Adipocyte (in vitro differentiated cells): ENCODE measurements at regions not wholly inside any gene's neighbourhood (a gene's known extent, or its start where the extent isn't known, plus 50 kb on each side); places are given as distances from the start of the nearest gene placed in this dataset.
A peak's percentile ranks its signal among the peaks of the same experiment; 100 is the strongest.

Experiments used
- DNase-seq: peaks from one replicate; pipeline ENCODE4 v3.0.0-alpha.2; 2015; ENCODE audit warnings: low read depth
- H3K27me3 ChIP-seq: replicated peaks from 2 replicates; pipeline ENCODE4 v1.7.0; 2013; ENCODE audit warnings: mild to moderate bottlenecking, low read length, moderate library complexity; ENCODE audit not compliant: control insufficient read depth, insufficient read depth
- H3K36me3 ChIP-seq: 2 replicates; pipeline ENCODE4 v1.7.0; 2013; ENCODE audit warnings: low read length, mild to moderate bottlenecking, moderate library complexity; ENCODE audit not compliant: control insufficient read depth, insufficient read depth, severe bottlenecking
- H3K4me1 ChIP-seq: 2 replicates; pipeline ENCODE4 v1.7.0; 2013; ENCODE audit warnings: mild to moderate bottlenecking, low read length, moderate library complexity; ENCODE audit not compliant: control insufficient read depth, insufficient read depth
- H3K4me3 ChIP-seq: 2 replicates; pipeline ENCODE4 v1.7.0; 2013; ENCODE audit warnings: mild to moderate bottlenecking, low read length, moderate library complexity
- H3K9ac ChIP-seq: 2 replicates; pipeline ENCODE4 v1.7.0; 2013; ENCODE audit warnings: mild to moderate bottlenecking, low read length, moderate library complexity
- H3K9me3 ChIP-seq: 2 replicates; pipeline ENCODE4 v1.7.0; 2013; ENCODE audit warnings: mild to moderate bottlenecking, low read length, moderate library complexity; ENCODE audit not compliant: control insufficient read depth

DNA sequence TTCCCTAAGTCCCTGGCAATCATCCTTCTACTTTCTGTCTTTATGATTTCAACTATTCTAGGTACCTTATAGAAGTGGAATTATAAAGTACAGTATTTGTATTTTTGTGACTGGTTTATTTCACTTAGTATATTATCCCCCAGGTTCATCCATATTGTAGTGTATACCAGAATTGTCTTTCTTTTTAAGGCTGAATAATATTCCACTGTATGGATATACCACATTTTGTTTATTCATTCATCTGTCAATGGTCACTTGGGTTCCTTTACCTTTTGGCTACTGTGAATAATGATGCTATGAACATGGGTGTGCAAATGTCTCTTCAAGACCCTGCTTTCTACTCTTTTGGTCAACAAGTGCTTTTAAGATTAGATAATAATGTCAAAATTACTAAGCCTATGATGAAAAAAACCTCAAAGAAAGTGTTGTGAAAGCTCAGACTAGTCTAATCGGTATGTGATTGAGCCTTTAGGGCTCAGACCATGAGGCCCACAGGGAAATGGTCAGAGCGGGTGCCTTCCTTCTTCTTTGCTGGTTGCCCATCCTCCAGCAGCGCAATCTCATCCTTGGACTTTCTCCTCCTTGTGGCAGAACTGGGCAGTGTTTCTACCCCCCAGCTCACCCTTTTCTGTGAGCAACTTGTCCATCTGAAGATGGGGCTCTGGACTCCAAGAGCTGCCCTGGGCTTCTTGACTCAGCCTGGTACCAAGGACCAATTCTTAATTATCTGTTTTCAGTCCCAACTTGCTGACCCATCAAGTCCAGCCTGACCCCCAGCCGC lies 105.4 kb downstream of the TTC8 start:
- DNase-seq, result no peak
- no peaks in the 10 kb centered on the region for H3K4me1 ChIP-seq
- no peak overlapping the region for H3K4me3 ChIP-seq
- H3K9me3 ChIP-seq, result peaks cover 14% of the 10 kb centered on the region
- H3K27me3 ChIP-seq, result peaks cover 4% of the 10 kb centered on the region
- no peaks in the 10 kb centered on the region for H3K36me3 ChIP-seq
- H3K9ac ChIP-seq, result no peak overlapping the region

DNA sequence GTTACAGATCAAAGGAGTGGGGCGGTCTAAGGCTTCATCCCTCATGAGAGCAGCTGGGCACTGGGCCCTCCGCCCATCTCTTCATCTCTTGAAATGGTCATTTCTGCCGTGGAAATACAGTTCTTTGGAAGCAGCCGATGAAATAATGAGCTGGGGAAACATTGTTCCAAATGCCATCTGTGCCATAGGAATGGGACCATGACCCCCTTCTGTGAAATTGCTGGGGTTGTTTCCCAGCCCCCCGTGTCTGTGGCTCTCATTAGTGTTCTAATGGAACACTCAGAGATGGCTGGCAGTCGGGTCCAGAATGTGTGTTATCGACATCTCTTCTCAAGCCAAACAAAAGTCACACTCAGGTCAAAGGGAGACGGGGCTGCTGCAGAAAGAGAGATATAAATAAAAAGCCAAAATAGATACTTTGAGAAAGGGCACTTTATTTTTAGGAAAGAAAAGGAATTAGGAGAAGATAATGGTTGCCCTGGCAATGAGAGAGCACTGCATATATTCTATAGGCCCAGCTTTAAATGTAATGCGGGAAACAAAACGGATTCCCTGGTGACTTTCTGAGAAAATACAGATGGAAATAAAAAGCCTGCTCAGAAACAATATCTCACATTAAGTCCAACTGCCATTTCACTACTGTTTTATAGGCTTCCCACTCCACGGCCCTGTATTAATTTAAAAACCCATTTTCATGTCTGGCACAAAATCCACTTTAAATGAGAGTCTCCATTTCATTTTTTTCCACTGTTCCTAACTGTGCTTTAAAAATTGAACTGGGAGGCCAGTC lies 107.1 kb downstream of the TTC8 start:
- Histone ChIP-seq H3K36me3 (no peaks in the 10 kb centered on the region), H3K4me3 (no peak overlapping the region), H3K9me3 (peaks cover 9% of the 10 kb centered on the region), H3K9ac (no peak overlapping the region), H3K4me1 (no peaks in the 10 kb centered on the region), H3K27me3 (peaks cover 4% of the 10 kb centered on the region)
- no peak for DNase-seq

DNA sequence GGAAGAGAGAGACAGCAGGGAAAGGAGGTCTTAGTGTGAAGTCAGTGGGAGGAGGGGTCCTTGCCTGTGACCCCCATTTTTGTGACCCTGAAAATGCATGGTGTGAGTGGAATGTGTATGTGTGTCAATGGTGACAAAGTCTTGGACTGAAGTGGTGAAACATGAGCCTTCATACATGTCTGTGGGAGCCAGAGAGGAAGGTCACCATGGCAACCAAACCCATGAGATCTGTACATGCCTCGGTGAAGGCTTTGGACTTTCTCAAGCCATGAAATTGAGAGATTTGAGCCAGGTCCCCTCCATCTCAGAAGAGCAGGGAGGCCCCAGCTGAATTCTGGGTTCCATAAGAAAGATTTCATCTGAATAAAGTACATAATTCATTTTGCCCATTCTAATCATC lies 108.7 kb downstream of the TTC8 start:
- Histone ChIP-seq H3K27me3 (peaks cover 4% of the 10 kb centered on the region), H3K36me3 (no peaks in the 10 kb centered on the region), H3K4me3 (no peak overlapping the region), H3K9me3 (peaks cover 5% of the 10 kb centered on the region), H3K4me1 (no peaks in the 10 kb centered on the region), H3K9ac (no peak overlapping the region)
- DNase-seq, result no peak

DNA sequence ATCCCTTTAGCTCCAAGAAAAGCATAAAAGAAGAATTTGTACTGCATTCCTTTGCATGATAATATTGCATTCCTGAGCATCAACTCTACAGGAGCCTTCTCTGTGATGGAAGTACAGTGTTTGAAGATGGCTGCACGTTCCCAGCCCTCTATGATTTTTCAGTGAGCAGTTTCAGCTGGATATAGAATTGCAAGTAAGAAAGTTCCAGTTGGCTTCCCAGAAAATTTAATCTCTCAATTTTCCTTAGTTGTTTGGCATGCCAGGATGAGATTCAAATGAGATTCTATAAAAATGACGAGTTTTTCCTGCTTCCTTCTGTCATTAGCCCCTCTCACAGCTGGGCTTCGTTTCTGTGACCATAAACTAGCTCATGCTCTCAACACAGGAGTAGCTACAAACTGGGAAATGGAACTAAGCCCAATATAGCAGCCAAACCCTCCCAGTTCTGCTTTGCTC lies 109.9 kb downstream of the TTC8 start:
- no peak overlapping the region for H3K4me3 ChIP-seq
- DNase-seq, result peak; percentile 4
- peaks cover 4% of the 10 kb centered on the region for H3K27me3 ChIP-seq
- H3K4me1 ChIP-seq, result no peaks in the 10 kb centered on the region
- peaks cover 5% of the 10 kb centered on the region for H3K9me3 ChIP-seq
- H3K9ac ChIP-seq, result no peak overlapping the region
- no peaks in the 10 kb centered on the region for H3K36me3 ChIP-seq

DNA sequence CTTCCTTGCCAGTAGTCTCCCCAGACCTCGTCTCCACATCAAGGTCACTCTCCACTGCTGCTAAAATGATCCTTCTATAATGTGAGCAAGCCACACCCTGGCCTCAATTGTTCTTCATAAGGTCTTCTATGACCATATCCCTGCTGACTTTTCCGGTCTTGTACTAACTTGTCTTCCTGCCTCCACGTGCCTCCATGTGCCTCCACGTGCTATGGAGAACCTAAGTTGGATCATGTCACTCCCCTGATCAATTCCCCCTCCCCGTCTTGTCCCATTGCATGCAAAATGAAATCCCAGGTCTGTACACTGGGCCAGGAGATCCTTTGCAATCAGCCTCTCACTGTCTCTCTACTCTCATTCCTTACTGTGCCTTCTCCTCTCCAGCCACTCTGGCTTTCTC lies 110.6 kb downstream of the TTC8 start:
- H3K36me3 ChIP-seq, result no peaks in the 10 kb centered on the region
- no peak for DNase-seq
- H3K4me1 ChIP-seq, result no peaks in the 10 kb centered on the region
- peaks cover 4% of the 10 kb centered on the region for H3K27me3 ChIP-seq
- no peak overlapping the region for H3K4me3 ChIP-seq
- H3K9ac ChIP-seq, result no peak overlapping the region
- H3K9me3 ChIP-seq, result peaks cover under 1% of the 10 kb centered on the region

DNA sequence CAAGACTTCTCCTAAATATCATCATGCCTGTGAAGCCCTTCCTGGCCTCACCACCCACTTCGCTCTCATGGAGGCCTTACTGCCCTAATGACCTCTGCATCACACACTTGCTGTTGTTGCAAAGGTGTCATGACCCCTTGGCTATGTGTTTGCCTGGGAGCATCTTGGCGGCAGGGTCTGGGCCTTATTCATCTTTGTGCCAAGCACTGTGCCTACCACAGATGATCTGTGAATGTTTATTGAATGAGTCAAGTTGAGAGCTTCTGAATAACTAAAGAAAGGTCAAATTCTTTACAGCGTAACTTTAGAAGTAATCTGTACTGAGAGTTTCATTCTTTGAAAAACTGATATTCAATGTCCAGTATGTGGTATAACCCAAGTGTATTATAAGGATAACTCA lies 113.3 kb downstream of the TTC8 start:
- Histone ChIP-seq H3K9ac (no peak overlapping the region), H3K27me3 (no peaks in the 10 kb centered on the region), H3K4me1 (no peaks in the 10 kb centered on the region), H3K4me3 (no peak overlapping the region), H3K36me3 (no peaks in the 10 kb centered on the region), H3K9me3 (no peaks in the 10 kb centered on the region)
- DNase-seq, result peak; percentile 7

DNA sequence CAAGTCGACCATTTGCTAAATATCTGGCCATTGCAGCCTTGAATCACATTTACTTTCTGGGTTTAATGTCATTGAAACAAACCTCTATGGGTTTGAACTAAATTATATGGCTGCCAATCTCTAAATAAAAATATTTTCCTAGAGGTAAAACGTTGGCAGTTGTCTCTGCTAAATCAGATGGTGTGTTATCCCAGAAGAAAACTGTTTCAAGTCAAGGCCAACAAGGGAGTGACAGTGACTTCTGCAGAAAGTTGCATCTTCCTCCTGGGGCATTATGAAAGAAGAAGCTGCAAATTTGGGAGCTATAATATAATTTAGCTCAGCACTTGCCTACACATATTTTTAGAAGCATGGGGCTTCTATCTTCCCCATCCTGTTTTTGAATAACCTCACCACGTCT lies 116.2 kb downstream of the TTC8 start:
- H3K9ac ChIP-seq, result no peak overlapping the region
- no peaks in the 10 kb centered on the region for H3K36me3 ChIP-seq
- H3K4me3 ChIP-seq, result no peak overlapping the region
- no peak for DNase-seq
- H3K4me1 ChIP-seq, result no peaks in the 10 kb centered on the region
- peaks cover 4% of the 10 kb centered on the region for H3K27me3 ChIP-seq
- no peaks in the 10 kb centered on the region for H3K9me3 ChIP-seq

DNA sequence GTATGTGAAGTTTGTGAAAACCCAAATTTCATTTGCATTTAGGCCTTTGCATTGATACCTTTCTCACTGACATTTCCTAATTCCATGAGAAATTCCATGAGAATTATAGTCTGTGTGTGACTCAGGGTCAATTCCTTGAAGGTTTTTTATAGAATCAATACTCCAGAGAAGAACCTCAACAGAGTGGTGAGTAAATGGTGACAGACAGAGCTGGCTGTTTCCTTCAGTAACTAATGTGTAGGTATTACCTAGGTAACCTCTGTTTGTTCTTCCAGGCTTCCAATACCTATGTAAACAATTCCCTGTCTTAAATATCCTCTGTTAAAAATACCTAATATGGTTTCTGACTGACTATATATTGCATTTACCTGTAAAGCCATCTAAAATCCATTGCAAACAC lies 117.0 kb downstream of the TTC8 start:
- Histone ChIP-seq H3K27me3 (peaks cover 4% of the 10 kb centered on the region), H3K9me3 (no peaks in the 10 kb centered on the region), H3K4me1 (no peaks in the 10 kb centered on the region), H3K4me3 (no peak overlapping the region), H3K9ac (no peak overlapping the region), H3K36me3 (no peaks in the 10 kb centered on the region)
- no peak for DNase-seq

DNA sequence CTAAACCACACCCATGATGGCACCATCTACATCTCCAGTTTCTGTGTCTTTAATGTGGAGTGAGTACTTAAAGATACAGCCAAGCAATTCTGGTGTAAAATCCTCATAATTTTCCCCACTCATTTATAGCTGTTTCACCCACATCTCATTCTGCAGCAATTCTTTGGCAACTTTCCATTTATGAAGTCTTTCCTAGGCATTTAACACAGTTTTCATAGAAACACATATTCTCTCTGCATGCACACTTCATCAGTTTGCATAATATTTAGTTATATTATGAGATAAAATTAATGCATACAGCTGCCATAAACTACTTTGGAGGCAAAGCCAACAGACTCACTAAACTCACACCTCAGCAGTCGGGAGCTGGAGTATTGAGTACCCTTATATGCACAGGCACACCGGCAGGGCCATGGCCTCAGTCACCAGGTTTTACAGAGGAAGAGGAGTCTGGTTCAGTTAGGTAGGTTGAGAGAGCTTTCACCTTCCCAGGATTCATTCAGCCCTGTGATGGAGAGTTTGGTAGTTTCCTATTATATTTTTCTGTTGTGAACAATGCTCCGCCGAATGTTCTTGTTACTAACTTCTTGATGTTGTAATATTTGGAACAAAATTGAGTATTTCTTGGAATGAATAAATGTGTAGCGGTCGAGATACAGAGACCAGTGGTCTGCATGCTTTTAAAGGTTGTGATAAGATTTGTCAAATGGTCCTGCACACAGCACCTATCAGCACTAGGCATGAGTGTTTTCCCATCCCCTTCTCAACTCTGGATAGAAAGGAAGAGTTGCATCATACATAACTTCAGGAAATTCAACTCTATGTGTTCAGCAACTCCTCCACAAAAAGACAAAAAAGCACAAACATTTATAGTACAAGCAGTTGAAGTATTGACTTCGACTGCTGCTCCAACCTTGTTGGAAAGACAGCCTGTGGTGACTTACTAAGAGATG lies 123.5 kb downstream of the TTC8 start:
- Histone ChIP-seq H3K4me3 (no peak overlapping the region), H3K27me3 (peaks cover 4% of the 10 kb centered on the region), H3K9me3 (peaks cover 22% of the 10 kb centered on the region), H3K4me1 (no peaks in the 10 kb centered on the region), H3K9ac (no peak overlapping the region), H3K36me3 (no peaks in the 10 kb centered on the region)
- no peak for DNase-seq

DNA sequence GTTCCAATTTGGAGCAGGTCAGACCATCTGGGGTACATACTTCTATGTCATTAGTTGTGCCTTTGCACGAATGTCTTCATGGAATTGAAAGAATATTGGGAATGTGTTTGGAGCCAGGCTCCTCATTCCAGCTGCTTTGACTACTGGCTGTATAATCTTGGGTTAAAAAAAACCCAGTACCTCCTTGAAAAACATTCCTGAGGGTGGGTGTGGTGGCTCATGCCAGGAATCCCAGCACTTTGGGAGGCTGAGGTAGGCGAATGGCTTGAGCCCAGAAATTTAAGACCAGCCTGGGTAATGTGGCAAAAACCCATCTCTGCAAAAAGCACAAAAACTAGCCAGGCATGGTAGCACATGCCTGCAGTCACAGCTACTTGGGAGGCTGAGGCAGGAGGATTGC lies 125.6 kb downstream of the TTC8 start:
- no peak overlapping the region for H3K9ac ChIP-seq
- H3K4me1 ChIP-seq, result no peaks in the 10 kb centered on the region
- no peak overlapping the region for H3K4me3 ChIP-seq
- DNase-seq, result no peak
- no peaks in the 10 kb centered on the region for H3K27me3 ChIP-seq
- H3K9me3 ChIP-seq, result peaks cover 23% of the 10 kb centered on the region
- no peaks in the 10 kb centered on the region for H3K36me3 ChIP-seq

DNA sequence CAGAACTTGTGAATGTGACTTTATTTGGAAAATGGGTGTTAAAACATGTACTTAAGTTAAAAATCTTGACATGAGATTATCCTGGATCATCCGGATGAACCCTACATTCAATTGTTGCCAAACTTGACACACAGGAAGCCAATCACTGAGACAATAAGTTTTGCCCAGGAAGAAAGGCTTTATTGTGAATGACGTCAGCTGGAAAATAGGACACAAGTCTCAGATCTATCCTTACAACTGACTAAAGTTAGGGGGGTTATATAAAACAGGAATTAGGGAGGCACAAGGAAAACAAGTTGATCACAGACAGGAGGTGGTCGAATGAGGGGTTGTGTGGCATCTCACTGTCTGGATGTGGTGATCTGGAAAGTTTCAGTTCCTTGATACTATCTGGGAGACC lies 126.9 kb downstream of the TTC8 start:
- H3K4me1 ChIP-seq, result no peaks in the 10 kb centered on the region
- H3K4me3 ChIP-seq, result no peak overlapping the region
- H3K36me3 ChIP-seq, result no peaks in the 10 kb centered on the region
- no peak overlapping the region for H3K9ac ChIP-seq
- DNase-seq, result no peak
- peaks cover 23% of the 10 kb centered on the region for H3K9me3 ChIP-seq
- H3K27me3 ChIP-seq, result no peaks in the 10 kb centered on the region
